Kidney (tissue), 13 donors: ENCODE measurements at regions not wholly inside any gene's neighbourhood (a gene's known extent, or its start where the extent isn't known, plus 50 kb on each side); places are given as distances from the start of the nearest gene placed in this dataset.

Source experiments
- DNase-seq, 5 donors: peaks; one replicate each; pipeline ENCODE4 v3.0.0-alpha.2; 2013 to 2020
- FAIRE-seq: peaks from 2 replicates; lab custom pipeline; 2012; peaks lifted over from hg19 to GRCh38; lab: Jason Lieb, UNC
- H3K27ac ChIP-seq, 2 donors: one replicate each; pipeline ENCODE4 v1.7.0; 2013; ENCODE audit warnings: low read depth in 2 of 2, low read length in 2 of 2, inconsistent platforms in 1 of 2
- H3K27me3 ChIP-seq: one replicate; pipeline ENCODE4 v1.7.1; 2013; ENCODE audit warnings: low read length, inconsistent platforms; ENCODE audit not compliant: control insufficient read depth, insufficient read depth
- H3K36me3 ChIP-seq, 3 donors: one replicate each; pipeline versions ENCODE4 v1.7.0 to v1.7.1; 2013; ENCODE audit warnings: low read length in 3 of 3, control low read depth in 1 of 3, inconsistent platforms in 1 of 3; ENCODE audit not compliant: insufficient read depth in 3 of 3, control insufficient read depth in 2 of 3
- H3K4me1 ChIP-seq, 3 donors: one replicate each; pipeline versions ENCODE4 v1.7.0 to v1.7.1; 2013; ENCODE audit warnings: low read length in 3 of 3, inconsistent platforms in 1 of 3, low read depth in 1 of 3; ENCODE audit not compliant: control insufficient read depth in 2 of 3, insufficient read depth in 2 of 3
- H3K4me3 ChIP-seq, 3 donors: one replicate each; pipeline versions ENCODE4 v1.7.0 to v1.8.1; 2013; ENCODE audit warnings: low read length in 3 of 3, control low read depth in 1 of 3, inconsistent platforms in 1 of 3
- H3K9ac ChIP-seq, 3 donors: one replicate each; pipeline versions ENCODE4 v1.7.0 to v1.7.1; 2013; ENCODE audit warnings: low read length in 3 of 3, control low read depth in 1 of 3, inconsistent platforms in 1 of 3
- H3K9me3 ChIP-seq, 3 donors: one replicate each; pipeline versions ENCODE4 v1.7.0 to v1.7.1; 2013; ENCODE audit warnings: low read length in 3 of 3, control low read depth in 1 of 3, inconsistent platforms in 1 of 3; ENCODE audit not compliant: control insufficient read depth in 2 of 3, insufficient read depth in 1 of 3
- CTCF ChIP-seq: IDR thresholded peaks from 3 replicates; pipeline ENCODE4 v1.5.1; 2012; ENCODE audit warnings: mild to moderate bottlenecking, moderate library complexity, borderline replicate concordance; ENCODE audit not compliant: insufficient read depth; ENCODE audit errors: extremely low read depth
- intact Hi-C: fragments of 100-400 bp; cut with DNase I; formaldehyde crosslinking; loops from one replicate; pipeline ENCODE4 v1.11.1; 2022
- donor health status: control.
- donor health status: control.
- donor health status: control.
- donor health status: control.
- donor health status: control.
- donor health status: DM: yes; HTN: yes; CAD: no.
- donor health status: Normal renal cell carcinoma (clear cell type).

- FAIRE-seq (no peak), DNase-seq (peak in 1 of 5 donors; percentile 10)
- Histone ChIP-seq H3K36me3 (no peaks in the 10 kb centered on the region), H3K9ac (no peak overlapping the region), H3K27ac (no peak overlapping the region), H3K27me3 (no peaks in the 10 kb centered on the region), H3K4me3 (no peak overlapping the region), H3K9me3 (peaks cover 0 to 12% (median 0%) of the 10 kb centered on the region in 3 donors), H3K4me1 (no peaks in the 10 kb centered on the region)
- intact Hi-C loops = no loop called here
- TF ChIP-seq CTCF = no peak
These were observed 368.4 kb downstream of the TLE1 start for GRCh38 chr9:81320909-81321482.

GRCh38 chr9:81318571-81318970, 370.8 kb downstream of the TLE1 start:
- intact Hi-C loops = no loop called here
- DNase-seq (no peak), FAIRE-seq (no peak)
- H3K9ac ChIP-seq = no peak overlapping the region
- H3K36me3 ChIP-seq = no peaks in the 10 kb centered on the region
- no peaks in the 10 kb centered on the region for H3K27me3 ChIP-seq
- H3K27ac ChIP-seq = no peak overlapping the region
- no peaks in the 10 kb centered on the region for H3K4me1 ChIP-seq
- H3K4me3 ChIP-seq = no peak overlapping the region
- no peak for TF ChIP-seq CTCF
- H3K9me3 ChIP-seq = peaks cover 0 to 4% (median 0%) of the 10 kb centered on the region in 3 donors

- DNase-seq (no peak), FAIRE-seq (no peak)
- intact Hi-C loops = no loop called here
These were observed 371.4 kb downstream of the TLE1 start for GRCh38 chr9:81317939-81318338.

More at GRCh38 chr9:81317939-81318338, 371.4 kb downstream of the TLE1 start:
- no peaks in the 10 kb centered on the region for H3K4me1 ChIP-seq
- H3K27ac ChIP-seq = no peak overlapping the region
- no peaks in the 10 kb centered on the region for H3K27me3 ChIP-seq
- no peak overlapping the region for H3K9ac ChIP-seq
- no peaks in the 10 kb centered on the region for H3K9me3 ChIP-seq
- no peak overlapping the region for H3K4me3 ChIP-seq
- no peaks in the 10 kb centered on the region for H3K36me3 ChIP-seq
- no peak for TF ChIP-seq CTCF
